G401.6 (cell line): ENCODE measurements at regions not wholly inside any gene's neighbourhood (a gene's known extent, or its start where the extent isn't known, plus 50 kb on each side); places are given as distances from the start of the nearest gene placed in this dataset.
A peak's percentile ranks its signal among the peaks of the same experiment; 100 is the strongest.

Experiments
- FAIRE-seq: peaks from 2 replicates; lab custom pipeline; 2012; peaks lifted over from hg19 to GRCh38; lab: Jason Lieb, UNC

DNA sequence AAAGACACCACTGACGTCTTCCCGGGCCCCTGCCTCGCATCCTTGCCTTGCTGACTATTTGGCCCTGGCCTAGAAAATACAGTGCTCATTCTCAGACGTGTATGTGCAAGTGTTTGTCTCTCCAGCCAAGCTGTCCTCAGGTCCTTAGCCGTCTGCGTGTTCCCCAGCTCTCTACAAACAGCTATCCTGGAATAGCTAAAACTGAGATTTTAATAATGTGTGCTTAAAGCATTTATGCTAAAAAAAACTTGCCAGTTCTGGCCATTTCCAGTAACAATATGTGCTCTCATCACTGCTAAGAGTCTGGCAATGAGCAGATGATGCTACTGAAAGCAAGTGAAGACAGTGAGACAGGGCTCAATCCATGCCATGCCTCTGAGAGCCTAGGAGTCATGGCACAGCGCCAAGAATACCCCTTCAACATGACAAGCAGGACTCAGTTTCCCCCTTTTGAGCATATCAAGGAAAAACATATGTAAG lies 55.7 kb downstream of the IRF2BP2 start:
- FAIRE-seq = no peak

GRCh38 chr1:234553240-234554188 lies 56.5 kb downstream of the IRF2BP2 start:
- FAIRE-seq = no peak

GRCh38 chr1:234551032-234551378 lies 59.0 kb downstream of the IRF2BP2 start:
- FAIRE-seq = no peak

- FAIRE-seq = no peak
Measured at GRCh38 chr1:234550341-234551031, 59.5 kb downstream of the IRF2BP2 start.

- no peak for FAIRE-seq
Measured at GRCh38 chr1:234549447-234550021, 60.4 kb downstream of the IRF2BP2 start.

DNA sequence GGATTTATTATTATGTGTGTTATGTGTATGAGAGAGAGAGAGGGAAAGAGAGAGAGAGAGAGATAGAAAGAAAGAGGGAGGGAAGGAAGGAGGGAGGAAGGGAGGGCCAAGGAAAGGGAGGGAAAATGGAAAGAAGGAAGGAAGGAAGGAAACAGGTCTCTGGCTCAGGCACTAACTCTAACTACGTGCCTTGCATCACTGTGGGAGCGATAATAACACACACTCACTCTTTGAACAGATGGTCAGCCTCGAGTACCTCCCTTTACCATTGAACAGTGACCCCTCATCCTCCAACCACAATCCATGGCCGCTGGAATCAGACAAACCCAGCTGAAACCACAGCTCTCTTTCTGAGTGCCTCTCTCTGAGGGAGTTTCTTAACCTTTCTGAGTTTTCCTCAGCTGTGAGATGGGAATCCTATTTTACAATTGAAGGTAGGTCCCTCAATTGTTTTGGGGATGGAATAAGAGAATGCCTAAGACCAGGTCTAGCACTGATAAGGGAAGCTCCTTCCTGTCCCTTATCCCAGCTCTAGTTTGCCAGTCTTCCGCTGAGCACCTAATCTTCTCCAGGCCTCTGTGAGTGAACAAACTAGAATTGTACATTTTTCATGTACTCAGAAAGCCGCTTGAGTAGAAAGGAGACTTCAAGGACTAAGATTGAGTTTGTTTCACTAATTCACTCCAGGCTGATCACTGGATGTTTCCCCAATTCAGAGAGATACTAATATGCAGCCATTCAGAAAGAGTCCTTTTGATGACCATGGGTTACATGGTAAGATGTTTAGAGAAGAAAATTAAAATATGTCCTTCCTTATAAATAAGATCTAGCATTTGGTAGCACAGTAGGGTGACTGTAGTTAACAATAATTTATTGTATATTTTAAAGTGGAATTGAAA lies 62.8 kb downstream of the IRF2BP2 start:
- no peak for FAIRE-seq

DNA sequence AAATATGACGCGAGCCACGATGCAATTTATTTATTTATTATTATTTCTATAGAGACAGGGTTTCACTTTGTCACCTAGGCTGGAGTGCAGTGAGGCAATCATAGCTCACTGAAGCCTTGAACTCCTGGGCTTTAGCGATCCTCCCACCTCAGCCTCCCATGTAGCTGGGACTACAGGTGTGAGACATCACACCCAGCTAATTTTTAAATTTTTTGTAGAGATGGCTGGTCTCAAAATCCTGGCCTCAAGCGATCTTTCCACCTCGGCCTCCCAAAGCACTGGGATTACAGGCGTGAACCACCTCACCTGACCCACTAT lies 63.6 kb downstream of the IRF2BP2 start:
- no peak for FAIRE-seq

- FAIRE-seq = no peak
Measured at GRCh38 chr1:234545517-234546386, 64.2 kb downstream of the IRF2BP2 start.

DNA sequence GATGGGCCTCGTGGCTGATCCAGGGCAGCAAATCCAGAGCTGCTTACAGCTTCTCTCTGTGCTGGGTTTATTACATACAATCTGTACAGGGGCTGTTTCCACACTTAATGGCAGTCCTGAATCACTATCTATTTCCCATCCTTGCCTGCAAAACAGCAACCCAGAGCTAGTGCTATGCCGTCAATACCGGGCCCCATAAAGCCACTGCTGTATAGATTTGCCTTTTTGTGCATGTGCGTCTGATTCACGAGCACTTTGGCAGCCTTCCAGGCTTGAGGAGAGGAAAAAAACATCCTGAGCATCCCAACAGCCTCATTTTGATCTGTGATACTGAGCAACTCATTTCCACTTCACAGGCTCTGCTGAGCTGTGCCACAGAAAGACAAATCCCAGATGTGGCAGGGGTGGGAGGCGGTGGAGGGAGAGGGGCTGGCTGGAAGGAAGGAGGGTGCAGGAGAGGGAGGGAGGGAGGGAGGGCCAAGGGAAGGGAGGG lies 65.2 kb upstream of the TARBP1 start:
- no peak for FAIRE-seq

DNA sequence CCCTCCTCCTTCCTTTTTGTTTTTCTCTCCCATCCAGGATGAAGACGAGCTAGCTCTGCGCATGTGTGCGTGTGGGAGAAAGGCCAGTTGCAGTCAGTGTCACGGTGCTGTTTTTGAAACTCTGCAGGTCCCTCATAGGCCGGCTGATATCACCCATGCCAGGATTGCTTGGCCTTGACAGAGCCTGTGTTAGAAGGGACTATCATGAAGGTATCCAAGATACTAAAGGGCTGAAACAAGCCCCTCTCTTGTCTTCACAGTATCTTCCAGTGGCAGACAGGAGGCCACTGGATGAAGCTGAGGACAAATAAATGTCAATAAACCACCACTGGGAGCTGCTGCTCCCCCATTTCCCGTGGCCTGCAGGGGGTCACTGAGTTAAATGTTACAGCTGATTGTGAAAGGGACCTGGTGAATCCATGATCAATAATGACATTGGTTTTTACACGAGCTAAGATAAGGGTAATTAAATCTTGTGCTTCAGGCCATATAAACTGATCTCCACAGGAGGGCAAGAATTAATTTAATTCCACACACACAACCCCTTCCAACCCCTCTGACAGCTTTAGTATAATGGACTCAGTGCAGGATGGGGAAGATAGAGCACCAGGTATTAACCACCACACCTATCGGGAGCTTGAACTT lies 64.6 kb upstream of the TARBP1 start:
- FAIRE-seq = no peak

- no peak for FAIRE-seq
Measured at GRCh38 chr1:234542211-234542850, 63.4 kb upstream of the TARBP1 start.

GRCh38 chr1:234541286-234541975 lies 62.5 kb upstream of the TARBP1 start:
- peak; percentile 60 for FAIRE-seq

- no peak for FAIRE-seq
Measured at GRCh38 chr1:234540404-234540762, 61.4 kb upstream of the TARBP1 start.

DNA sequence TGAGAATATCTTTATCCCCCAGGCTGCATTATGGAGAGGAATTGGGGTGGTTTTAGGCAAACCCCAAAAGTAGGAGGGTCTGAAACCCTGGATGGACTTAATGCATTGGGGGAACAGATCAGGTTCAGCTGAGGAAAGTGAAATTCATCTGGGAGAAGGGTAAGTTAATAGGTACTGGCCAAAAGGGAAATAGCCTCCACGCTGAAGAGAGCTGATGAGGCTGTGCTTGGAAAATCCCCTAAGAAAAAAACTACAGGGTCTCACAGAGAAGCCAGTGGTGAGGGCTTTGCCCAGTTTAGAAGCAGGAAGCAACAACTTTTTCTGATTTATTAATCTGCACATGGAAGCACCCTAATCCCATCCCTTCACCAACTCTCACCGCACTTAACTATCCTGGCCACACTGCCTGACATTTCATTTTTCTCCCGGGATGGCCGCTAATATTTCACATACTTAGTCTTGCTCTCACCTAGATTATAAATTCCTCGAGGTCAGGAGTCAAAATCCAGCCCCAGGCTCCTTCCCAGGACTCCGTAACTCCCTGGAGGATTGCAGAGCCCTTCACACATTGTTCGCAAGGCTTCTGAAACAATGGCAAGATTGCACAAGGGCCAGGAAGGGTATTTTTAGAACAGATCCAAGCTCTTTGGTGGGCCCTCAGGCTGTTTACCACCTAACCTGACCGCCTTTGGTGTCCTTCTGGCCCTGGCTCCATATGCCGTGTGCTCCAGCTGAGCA lies 60.9 kb upstream of the TARBP1 start:
- FAIRE-seq = peak; percentile 82

GRCh38 chr1:234538930-234539649 lies 60.1 kb upstream of the TARBP1 start:
- no peak for FAIRE-seq

GRCh38 chr1:234538062-234538731 lies 59.2 kb upstream of the TARBP1 start:
- FAIRE-seq = no peak

GRCh38 chr1:234537236-234537635 lies 58.3 kb upstream of the TARBP1 start:
- no peak for FAIRE-seq
